SU-DHL-6 (cell line): ENCODE measurements at regions not wholly inside any gene's neighbourhood (a gene's known extent, or its start where the extent isn't known, plus 50 kb on each side); places are given as distances from the start of the nearest gene placed in this dataset.

Source experiments
- H2AFZ ChIP-seq: fragments of 200-600 bp; sonication (generic); 2 replicates; pipeline ENCODE4 v1.6.1; 2014; ENCODE audit warnings: low read depth, mild to moderate bottlenecking, moderate library complexity, mixed read lengths, antibody characterized with exemption, low read length; ENCODE audit not compliant: severe bottlenecking
- H3F3A ChIP-seq: fragments of 200-600 bp; shearing (Covaris generic); 2 replicates; pipeline ENCODE4 v1.6.0; 2016; ENCODE audit warnings: antibody characterized with exemption, mild to moderate bottlenecking; ENCODE audit not compliant: insufficient read depth
- H3K27ac ChIP-seq: fragments of 200-600 bp; sonication (generic); 2 replicates; pipeline ENCODE4 v1.5.1; 2016; ENCODE audit warnings: low read depth, mild to moderate bottlenecking, low read length, moderate library complexity, mixed read lengths
- H3K27me3 ChIP-seq: fragments of 200-600 bp; sonication (generic), shearing (Covaris generic); 2 replicates; pipeline ENCODE4 v1.6.0; 2014; ENCODE audit warnings: mild to moderate bottlenecking, low read length
- H3K36me3 ChIP-seq: fragments of 200-600 bp; sonication (generic); 2 replicates; pipeline ENCODE4 v1.6.1; 2014; ENCODE audit warnings: mild to moderate bottlenecking, low read length, mixed read lengths
- H3K4me2 ChIP-seq: fragments of 300-600, 200-600 bp; shearing (Covaris generic), sonication (generic); 2 replicates; pipeline ENCODE4 v1.6.0; 2014; ENCODE audit warnings: low read length, low read depth, mild to moderate bottlenecking; ENCODE audit not compliant: poor library complexity, severe bottlenecking
- H3K4me3 ChIP-seq: fragments of 200-600 bp; sonication (generic); 2 replicates; pipeline ENCODE4 v1.5.1; 2014; ENCODE audit warnings: antibody characterized with exemption, low read length, mild to moderate bottlenecking, mixed read lengths; ENCODE audit not compliant: insufficient read depth, poor library complexity, severe bottlenecking
- H3K79me2 ChIP-seq: fragments of 200-600 bp; sonication (generic); 2 replicates; pipeline ENCODE4 v1.6.1; 2014; ENCODE audit warnings: mild to moderate bottlenecking, low read length, moderate library complexity; ENCODE audit not compliant: insufficient read depth
- H3K9ac ChIP-seq: fragments of 200-600 bp; sonication (generic); 2 replicates; pipeline ENCODE4 v1.7.0; 2014; ENCODE audit warnings: mild to moderate bottlenecking, low read length
- H3K9me2 ChIP-seq: fragments of 200-600 bp; sonication (generic); replicated peaks from 2 replicates; pipeline ENCODE4 v1.6.1; 2014; ENCODE audit warnings: low read length; ENCODE audit not compliant: insufficient read depth
- H3K9me3 ChIP-seq: fragments of 200-600 bp; sonication (generic); 2 replicates; pipeline ENCODE4 v1.6.1; 2014; ENCODE audit warnings: low read length, mixed read lengths; ENCODE audit not compliant: insufficient read depth
- H4K20me1 ChIP-seq: fragments of 200-600 bp; sonication (generic); 2 replicates; pipeline ENCODE4 v1.6.1; 2014; ENCODE audit warnings: low read depth, mild to moderate bottlenecking, antibody characterized with exemption, low read length, moderate library complexity, mixed read lengths
- EZH2phosphoT487 ChIP-seq: fragments of 200-600 bp; sonication (generic), shearing (Covaris generic); conservative IDR thresholded peaks from 2 replicates; pipeline ENCODE4 v1.6.1; 2018; ENCODE audit warnings: mild to moderate bottlenecking, antibody characterized with exemption, low read length, moderate library complexity, mixed read lengths
- TF ChIP-seq, protein P1 (sequence below): fragments of 200-600 bp; sonication (generic); IDR thresholded peaks from one replicate; pipeline ENCODE4 v1.5.1; 2017; ENCODE audit warnings: antibody characterized with exemption, mild to moderate bottlenecking, low read length, moderate library complexity; ENCODE audit not compliant: insufficient read depth, poor library complexity, severe bottlenecking

- no peak overlapping the region for H2AFZ ChIP-seq
- H3K9ac ChIP-seq, result no peak overlapping the region
- H3K36me3 ChIP-seq, result no peaks in the 10 kb centered on the region
- no peak overlapping the region for H3K27ac ChIP-seq
- H4K20me1 ChIP-seq, result no peaks in the 10 kb centered on the region
- H3K4me3 ChIP-seq, result no peak overlapping the region
- no peaks in the 10 kb centered on the region for H3K27me3 ChIP-seq
- TF ChIP-seq EZH2phosphoT487, result no peak
- TF ChIP-seq, protein P1, sequence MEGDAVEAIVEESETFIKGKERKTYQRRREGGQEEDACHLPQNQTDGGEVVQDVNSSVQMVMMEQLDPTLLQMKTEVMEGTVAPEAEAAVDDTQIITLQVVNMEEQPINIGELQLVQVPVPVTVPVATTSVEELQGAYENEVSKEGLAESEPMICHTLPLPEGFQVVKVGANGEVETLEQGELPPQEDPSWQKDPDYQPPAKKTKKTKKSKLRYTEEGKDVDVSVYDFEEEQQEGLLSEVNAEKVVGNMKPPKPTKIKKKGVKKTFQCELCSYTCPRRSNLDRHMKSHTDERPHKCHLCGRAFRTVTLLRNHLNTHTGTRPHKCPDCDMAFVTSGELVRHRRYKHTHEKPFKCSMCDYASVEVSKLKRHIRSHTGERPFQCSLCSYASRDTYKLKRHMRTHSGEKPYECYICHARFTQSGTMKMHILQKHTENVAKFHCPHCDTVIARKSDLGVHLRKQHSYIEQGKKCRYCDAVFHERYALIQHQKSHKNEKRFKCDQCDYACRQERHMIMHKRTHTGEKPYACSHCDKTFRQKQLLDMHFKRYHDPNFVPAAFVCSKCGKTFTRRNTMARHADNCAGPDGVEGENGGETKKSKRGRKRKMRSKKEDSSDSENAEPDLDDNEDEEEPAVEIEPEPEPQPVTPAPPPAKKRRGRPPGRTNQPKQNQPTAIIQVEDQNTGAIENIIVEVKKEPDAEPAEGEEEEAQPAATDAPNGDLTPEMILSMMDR, result no peak
- H3K9me2 ChIP-seq, result no peaks in the 10 kb centered on the region
- no peaks in the 10 kb centered on the region for H3K79me2 ChIP-seq
- H3F3A ChIP-seq, result no peaks in the 10 kb centered on the region
- H3K4me2 ChIP-seq, result no peak overlapping the region
- H3K9me3 ChIP-seq, result no peaks in the 10 kb centered on the region
Observed at GRCh38 chr5:143759396-143760130, 52.4 kb upstream of the HMHB1 start.

- Histone ChIP-seq H3K4me3 (no peak overlapping the region), H3K79me2 (no peaks in the 10 kb centered on the region), H3K36me3 (no peaks in the 10 kb centered on the region), H3F3A (no peaks in the 10 kb centered on the region), H3K9me2 (no peaks in the 10 kb centered on the region), H4K20me1 (no peaks in the 10 kb centered on the region), H3K9me3 (no peaks in the 10 kb centered on the region), H3K9ac (no peak overlapping the region), H3K4me2 (no peak overlapping the region), H2AFZ (no peak overlapping the region), H3K27ac (no peak overlapping the region), H3K27me3 (no peaks in the 10 kb centered on the region)
- TF ChIP-seq EZH2phosphoT487, result no peak
- TF ChIP-seq, protein P1, result no peak
Observed at GRCh38 chr5:143758750-143759149, 53.2 kb upstream of the HMHB1 start.

DNA sequence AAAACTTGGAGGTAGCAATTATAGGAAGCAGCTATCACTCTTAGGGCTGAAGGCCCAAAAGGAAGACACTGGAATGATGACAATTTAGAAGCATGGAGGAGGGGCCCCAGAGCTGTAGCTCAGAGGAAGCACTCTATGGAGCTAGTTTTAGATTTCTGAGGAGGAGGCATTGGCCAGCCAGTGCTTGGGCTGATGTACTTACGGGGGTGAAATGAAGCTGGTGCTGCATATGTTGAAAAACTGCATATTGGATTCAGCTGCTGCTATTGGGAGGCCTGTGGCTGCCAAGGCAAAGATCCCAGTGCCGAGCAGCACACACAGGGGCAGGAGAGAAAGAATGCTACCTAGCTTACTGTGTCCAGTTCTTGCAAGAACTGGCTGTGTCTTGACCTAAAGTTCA, 53.9 kb upstream of the HMHB1 start:
- no peak overlapping the region for H3K4me3 ChIP-seq
- H3K79me2 ChIP-seq, result no peaks in the 10 kb centered on the region
- no peak overlapping the region for H2AFZ ChIP-seq
- H4K20me1 ChIP-seq, result no peaks in the 10 kb centered on the region
- no peak overlapping the region for H3K4me2 ChIP-seq
- H3F3A ChIP-seq, result no peaks in the 10 kb centered on the region
- no peaks in the 10 kb centered on the region for H3K36me3 ChIP-seq
- no peaks in the 10 kb centered on the region for H3K27me3 ChIP-seq
- no peaks in the 10 kb centered on the region for H3K9me2 ChIP-seq
- no peaks in the 10 kb centered on the region for H3K9me3 ChIP-seq
- no peak overlapping the region for H3K27ac ChIP-seq
- no peak for TF ChIP-seq EZH2phosphoT487
- TF ChIP-seq, protein P1, result no peak
- H3K9ac ChIP-seq, result no peak overlapping the region
